ENCODE measurements at regions not wholly inside any gene's neighbourhood (a gene's known extent, or its start where the extent isn't known, plus 50 kb on each side); places are given as distances from the start of the nearest gene placed in this dataset.

DNA sequence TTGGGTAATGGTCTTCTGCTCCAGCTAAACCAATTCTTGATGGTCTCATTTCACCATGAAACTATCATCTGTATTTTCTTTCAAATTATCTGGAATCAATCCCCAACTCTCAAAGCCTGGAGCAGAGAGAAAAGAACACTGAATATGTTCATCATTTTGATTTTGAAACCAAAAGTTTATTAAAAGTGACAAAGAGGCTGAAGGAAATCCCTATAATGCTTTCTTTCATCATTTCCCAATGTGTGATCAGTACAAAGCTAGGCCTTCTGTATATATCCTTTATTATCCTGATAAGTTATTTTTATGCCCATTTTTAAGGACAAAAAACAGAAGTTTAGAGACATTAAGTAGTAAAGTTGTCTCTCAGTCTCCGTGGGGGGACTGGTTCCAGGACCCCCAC is 50.1 kb upstream of the MBNL1 start:
- no peaks in the 10 kb centered on the region for H3K79me2 ChIP-seq (ENCODE audit: insufficient read depth, low read length)
- H4K8ac ChIP-seq (replicated peaks; ENCODE audit: insufficient read length, low read depth, low read length) = no peak overlapping the region
- DNase-seq = no peak
- no peak overlapping the region for H4K91ac ChIP-seq (ENCODE audit: insufficient read length, low read depth, low read length)
- no peaks in the 10 kb centered on the region for H4K20me1 ChIP-seq (ENCODE audit: control insufficient read depth, insufficient read depth, insufficient read length)
- TF ChIP-seq, protein P1, sequence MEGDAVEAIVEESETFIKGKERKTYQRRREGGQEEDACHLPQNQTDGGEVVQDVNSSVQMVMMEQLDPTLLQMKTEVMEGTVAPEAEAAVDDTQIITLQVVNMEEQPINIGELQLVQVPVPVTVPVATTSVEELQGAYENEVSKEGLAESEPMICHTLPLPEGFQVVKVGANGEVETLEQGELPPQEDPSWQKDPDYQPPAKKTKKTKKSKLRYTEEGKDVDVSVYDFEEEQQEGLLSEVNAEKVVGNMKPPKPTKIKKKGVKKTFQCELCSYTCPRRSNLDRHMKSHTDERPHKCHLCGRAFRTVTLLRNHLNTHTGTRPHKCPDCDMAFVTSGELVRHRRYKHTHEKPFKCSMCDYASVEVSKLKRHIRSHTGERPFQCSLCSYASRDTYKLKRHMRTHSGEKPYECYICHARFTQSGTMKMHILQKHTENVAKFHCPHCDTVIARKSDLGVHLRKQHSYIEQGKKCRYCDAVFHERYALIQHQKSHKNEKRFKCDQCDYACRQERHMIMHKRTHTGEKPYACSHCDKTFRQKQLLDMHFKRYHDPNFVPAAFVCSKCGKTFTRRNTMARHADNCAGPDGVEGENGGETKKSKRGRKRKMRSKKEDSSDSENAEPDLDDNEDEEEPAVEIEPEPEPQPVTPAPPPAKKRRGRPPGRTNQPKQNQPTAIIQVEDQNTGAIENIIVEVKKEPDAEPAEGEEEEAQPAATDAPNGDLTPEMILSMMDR (conservative IDR thresholded peaks at IDR 0.05) = no peak
- no peak overlapping the region for H2BK120ac ChIP-seq (ENCODE audit: low read depth, low read length, poor library complexity, severe bottlenecking)
- H3K4me2 ChIP-seq (ENCODE audit: insufficient read depth, insufficient read length, low read length) = no peak overlapping the region
- H3K27me3 ChIP-seq (ENCODE audit: insufficient read depth, low read length) = no peaks in the 10 kb centered on the region
- no peak overlapping the region for H3K14ac ChIP-seq (ENCODE audit: insufficient read depth, low read length)
- no peak overlapping the region for H3K9ac ChIP-seq (ENCODE audit: extremely low read depth, insufficient read length, low read length)
- H2BK15ac ChIP-seq (ENCODE audit: low read depth, low read length) = no peak overlapping the region
- H2BK12ac ChIP-seq (ENCODE audit: insufficient read length, low read depth, low read length) = no peak overlapping the region
- no peak overlapping the region for H2AK5ac ChIP-seq (ENCODE audit: insufficient read length, low read length)
- no peaks in the 10 kb centered on the region for H3K23me2 ChIP-seq (ENCODE audit: insufficient read length, low read depth, low read length, poor library complexity, severe bottlenecking)
- Mint-ChIP-seq H3K9me3 (peaks cover 2 to 4% of the 10 kb centered on the region in 2 experiments; a peak in 3 of 5 replicates), H3K27ac (no peak overlapping the region), H3K36me3 (ENCODE audit: insufficient read depth in 1 of 3, low read depth in 3 of 3) (peaks cover 0 to 3% (median 0%) of the 10 kb centered on the region in 3 experiments; a peak in 1 of 7 replicates), H3K4me1 (no peaks in the 10 kb centered on the region; a peak in 1 of 4 replicates), H3K4me3 (no peak overlapping the region), H3K27me3 (ENCODE audit: low read depth) (no peaks in the 10 kb centered on the region)
- no peak overlapping the region for H3K18ac ChIP-seq (ENCODE audit: insufficient read length, low read depth, low read length)
- H3T11ph ChIP-seq (ENCODE audit: low read length) = no peak overlapping the region
- H4K5ac ChIP-seq (ENCODE audit: insufficient read length, low read depth, low read length) = no peak overlapping the region
- no peak overlapping the region for H2AFZ ChIP-seq (ENCODE audit: low read length)
- WGBS (ENCODE audit: extremely low coverage, insufficient read length, low lambda C conversion rate) = no CpG with 5 or more reads among the region's 1 CpG
- H2BK5ac ChIP-seq (ENCODE audit: insufficient read length, low read length) = no peak overlapping the region
- no peak overlapping the region for H3K27ac ChIP-seq (ENCODE audit: insufficient read length, low read depth, low read length)
- H3K56ac ChIP-seq (ENCODE audit: insufficient read length, low read depth, low read length) = no peak overlapping the region
- no peaks in the 10 kb centered on the region for H3K4me1 ChIP-seq (ENCODE audit: insufficient read depth, low read length)
- no peak overlapping the region for H3K23ac ChIP-seq (ENCODE audit: insufficient read length, low read depth, low read length)
- no peaks in the 10 kb centered on the region for H3K9me3 ChIP-seq (ENCODE audit: control insufficient read depth, low read depth, low read length)
- no peak overlapping the region for H2BK20ac ChIP-seq (ENCODE audit: low read depth, low read length, poor library complexity, severe bottlenecking)
- no peaks in the 10 kb centered on the region for H3K79me1 ChIP-seq (ENCODE audit: insufficient read depth, low read depth, low read length, poor library complexity, severe bottlenecking)
- H3K4ac ChIP-seq (ENCODE audit: low read depth, low read length) = no peak overlapping the region

Data from H9 (cell line).